ENCODE measurements at regions not wholly inside any gene's neighbourhood (a gene's known extent, or its start where the extent isn't known, plus 50 kb on each side); places are given as distances from the start of the nearest gene placed in this dataset.

GRCh38 chr10:83164156-83164555 is 975.2 kb upstream of the GHITM start:
- DNase-seq (ENCODE audit: low spot score) = no peak

- DNase-seq (ENCODE audit: low spot score) = no peak
Measured at GRCh38 chr10:83165265-83165664, 974.0 kb upstream of the GHITM start.

GRCh38 chr10:83166344-83166743 is 973.0 kb upstream of the GHITM start:
- DNase-seq (ENCODE audit: low spot score) = no peak

GRCh38 chr10:83167081-83167480 is 972.2 kb upstream of the GHITM start:
- no peak for DNase-seq (ENCODE audit: low spot score)

GRCh38 chr10:83176901-83177300 is 962.4 kb upstream of the GHITM start:
- DNase-seq (ENCODE audit: low spot score) = no peak

- DNase-seq (ENCODE audit: low spot score) = no peak
Measured at GRCh38 chr10:83178526-83178925, 960.8 kb upstream of the GHITM start.

- no peak for DNase-seq (ENCODE audit: low spot score)
Measured at GRCh38 chr10:83179371-83179770, 959.9 kb upstream of the GHITM start.

GRCh38 chr10:83182076-83182475 is 957.2 kb upstream of the GHITM start:
- DNase-seq (ENCODE audit: low spot score) = no peak

GRCh38 chr10:83184641-83185040 is 954.7 kb upstream of the GHITM start:
- DNase-seq (ENCODE audit: low spot score) = no peak

- DNase-seq (ENCODE audit: low spot score) = no peak
Measured at GRCh38 chr10:83190614-83191013, 948.7 kb upstream of the GHITM start.

GRCh38 chr10:83193026-83193425 is 946.3 kb upstream of the GHITM start:
- DNase-seq (ENCODE audit: low spot score) = no peak

- DNase-seq (ENCODE audit: low spot score) = no peak
Measured at GRCh38 chr10:83195021-83195420, 944.3 kb upstream of the GHITM start.

GRCh38 chr10:83199374-83199773 is 939.9 kb upstream of the GHITM start:
- DNase-seq (ENCODE audit: low spot score) = no peak

GRCh38 chr10:83205861-83206260 is 933.4 kb upstream of the GHITM start:
- DNase-seq (ENCODE audit: low spot score) = no peak

- DNase-seq (ENCODE audit: low spot score) = no peak
Measured at GRCh38 chr10:83212632-83213334, 926.5 kb upstream of the GHITM start.

- no peak for DNase-seq (ENCODE audit: low spot score)
Measured at GRCh38 chr10:83214136-83214535, 925.2 kb upstream of the GHITM start.

- no peak for DNase-seq (ENCODE audit: low spot score)
Measured at GRCh38 chr10:83218205-83218604, 921.1 kb upstream of the GHITM start.

GRCh38 chr10:83222300-83222699 is 917.0 kb upstream of the GHITM start:
- DNase-seq (ENCODE audit: low spot score) = no peak

GRCh38 chr10:83222832-83223742 is 916.2 kb upstream of the GHITM start:
- no peak for DNase-seq (ENCODE audit: low spot score)

GRCh38 chr10:83225781-83226180 is 913.5 kb upstream of the GHITM start:
- DNase-seq (ENCODE audit: low spot score) = no peak

GRCh38 chr10:83229991-83230390 is 909.3 kb upstream of the GHITM start:
- no peak for DNase-seq (ENCODE audit: low spot score)

- DNase-seq (ENCODE audit: low spot score) = no peak
Measured at GRCh38 chr10:83233691-83234090, 905.6 kb upstream of the GHITM start.

- no peak for DNase-seq (ENCODE audit: low spot score)
Measured at GRCh38 chr10:83248106-83248631, 891.1 kb upstream of the GHITM start.
